H1 (cell line): ENCODE measurements at regions not wholly inside any gene's neighbourhood (a gene's known extent, or its start where the extent isn't known, plus 50 kb on each side); places are given as distances from the start of the nearest gene placed in this dataset.

Source experiments
- BACH1 ChIP-seq: IDR thresholded peaks from 2 replicates; pipeline ENCODE4 v1.6.1; 2012; ENCODE audit warnings: low read length, improper control_type of control experiment
- BCL11A ChIP-seq, 2 experiments: IDR thresholded peaks; one replicate each; pipeline ENCODE4 v1.6.1; 2011; ENCODE audit warnings: low read depth in 2 of 2, low read length in 2 of 2, mild to moderate bottlenecking in 2 of 2
- CHD1 ChIP-seq: IDR thresholded peaks from 2 replicates; pipeline ENCODE4 v1.6.1; 2012; ENCODE audit warnings: low read depth, low read length, improper control_type of control experiment
- CHD2 ChIP-seq: IDR thresholded peaks from 2 replicates; pipeline ENCODE4 v1.6.1; 2012; ENCODE audit warnings: low read length, improper control_type of control experiment
- CHD7 ChIP-seq: fragments of 300-600 bp; sonication (generic); IDR thresholded peaks from 2 replicates; pipeline ENCODE4 v1.7.1; 2012; ENCODE audit warnings: low read length, moderate library complexity, mild to moderate bottlenecking, inconsistent platforms; ENCODE audit not compliant: insufficient replicate concordance
- CREB1 ChIP-seq: IDR thresholded peaks from 2 replicates; pipeline ENCODE4 v1.6.1; 2012; ENCODE audit warnings: inconsistent platforms
- EZH2 ChIP-seq: fragments of 200-600 bp; sonication (generic); IDR thresholded peaks from 2 replicates; pipeline ENCODE4 v1.7.1; 2012; ENCODE audit warnings: low read depth, mild to moderate bottlenecking, moderate library complexity, low read length, inconsistent platforms; ENCODE audit not compliant: severe bottlenecking
- FOSL1 ChIP-seq: IDR thresholded peaks from 2 replicates; pipeline ENCODE4 v1.6.1; 2011; ENCODE audit warnings: mild to moderate bottlenecking, low read depth, low read length, moderate library complexity; ENCODE audit not compliant: insufficient read depth
- KDM4A ChIP-seq: IDR thresholded peaks from one replicate; pipeline ENCODE4 v1.7.1; 2012; ENCODE audit warnings: low read depth, mild to moderate bottlenecking, moderate library complexity, low read length, inconsistent platforms; ENCODE audit not compliant: severe bottlenecking
- SIX5 ChIP-seq: IDR thresholded peaks from 2 replicates; pipeline ENCODE4 v1.6.1; 2011; ENCODE audit warnings: mild to moderate bottlenecking, low read depth, low read length
- SP4 ChIP-seq: IDR thresholded peaks from 2 replicates; pipeline ENCODE4 v1.6.1; 2012; ENCODE audit warnings: low read length, inconsistent platforms
- YY1 ChIP-seq: IDR thresholded peaks from 2 replicates; pipeline ENCODE4 v1.6.1; 2011; ENCODE audit warnings: low read depth, mild to moderate bottlenecking, low read length
- ZNF274 ChIP-seq: IDR thresholded peaks from 2 replicates; pipeline ENCODE4 v1.7.0; 2012; ENCODE audit warnings: low read length, borderline replicate concordance; ENCODE audit errors: extremely low read depth

DNA sequence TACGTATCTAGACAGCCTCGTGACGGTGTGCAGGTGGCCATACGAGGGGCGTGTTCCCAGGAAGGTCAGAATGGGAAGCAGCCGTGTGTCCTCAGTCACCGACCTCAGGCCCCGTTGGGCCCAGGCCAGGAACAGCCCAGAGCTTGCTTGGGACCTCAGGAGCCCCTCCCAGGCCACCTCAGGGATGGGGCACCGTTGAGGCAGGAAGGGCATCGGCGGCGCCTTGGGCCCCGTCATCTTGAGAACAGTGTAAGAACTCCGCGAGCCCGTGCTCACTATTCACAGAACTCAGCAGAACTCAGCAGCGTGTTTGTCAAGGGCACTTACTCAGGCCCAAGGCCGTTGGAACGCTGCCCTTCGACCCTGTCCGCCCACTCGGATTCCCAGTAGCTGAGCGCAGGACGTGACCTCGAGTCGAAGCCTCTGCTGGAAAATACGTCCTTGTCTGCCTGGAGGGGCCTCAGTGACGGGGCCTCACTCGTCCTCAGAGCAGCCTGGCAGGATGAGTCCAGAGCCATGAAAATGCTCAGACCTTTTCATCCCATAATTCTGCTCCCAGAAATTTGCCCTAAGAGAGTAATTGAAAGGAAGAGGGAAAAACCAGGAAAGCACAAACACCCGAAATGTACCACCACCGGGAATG is 1134.8 kb downstream of the BRD1 start (continued):
- TF ChIP-seq CHD7 (no peak), BACH1 (no peak), SIX5 (no peak), CHD1 (no peak), SP4 (no peak), EZH2 (no peak), ZNF274 (no peak), YY1 (no peak), CREB1 (no peak), KDM4A (no peak), FOSL1 (no peak), CHD2 (no peak), BCL11A (IDR thresholded peaks at IDR 0.05; ENCODE audit: low read depth in 2 of 2, low read length in 2 of 2) (no peak)
